Loucy (cell line): ENCODE measurements at regions not wholly inside any gene's neighbourhood (a gene's known extent, or its start where the extent isn't known, plus 50 kb on each side); places are given as distances from the start of the nearest gene placed in this dataset.

Experiments
- EZH2phosphoT487 ChIP-seq: fragments of 200-600 bp; IDR thresholded peaks from 2 replicates; pipeline ENCODE4 v1.6.1; 2018; ENCODE audit warnings: antibody characterized with exemption, mild to moderate bottlenecking, moderate library complexity, borderline replicate concordance
- TF ChIP-seq, protein P1 (sequence below): fragments of 200-600 bp; sonication (generic); conservative IDR thresholded peaks from 2 replicates; pipeline ENCODE4 v1.5.1; 2014; ENCODE audit warnings: mild to moderate bottlenecking, antibody characterized with exemption, low read length

DNA sequence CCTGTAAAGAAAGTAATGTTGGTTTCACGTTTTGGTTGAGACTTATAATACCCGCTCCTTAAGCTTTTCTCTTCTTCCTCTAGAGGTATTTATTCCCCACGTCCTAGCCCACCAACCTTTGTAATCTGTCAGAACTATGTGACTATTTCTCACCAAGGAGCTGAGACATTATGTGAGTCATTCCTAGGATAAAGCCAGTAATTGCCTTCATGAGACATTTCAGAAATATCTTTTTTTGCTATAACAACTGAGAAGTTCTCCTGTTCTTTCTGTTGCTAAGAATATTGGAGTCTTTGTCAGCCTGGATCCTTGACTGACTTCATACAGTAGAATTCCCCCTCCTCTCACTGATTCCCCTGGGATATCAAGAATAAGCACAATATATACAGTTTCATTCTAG, 1497.0 kb upstream of the TENM4 start:
- TF ChIP-seq, protein P1, sequence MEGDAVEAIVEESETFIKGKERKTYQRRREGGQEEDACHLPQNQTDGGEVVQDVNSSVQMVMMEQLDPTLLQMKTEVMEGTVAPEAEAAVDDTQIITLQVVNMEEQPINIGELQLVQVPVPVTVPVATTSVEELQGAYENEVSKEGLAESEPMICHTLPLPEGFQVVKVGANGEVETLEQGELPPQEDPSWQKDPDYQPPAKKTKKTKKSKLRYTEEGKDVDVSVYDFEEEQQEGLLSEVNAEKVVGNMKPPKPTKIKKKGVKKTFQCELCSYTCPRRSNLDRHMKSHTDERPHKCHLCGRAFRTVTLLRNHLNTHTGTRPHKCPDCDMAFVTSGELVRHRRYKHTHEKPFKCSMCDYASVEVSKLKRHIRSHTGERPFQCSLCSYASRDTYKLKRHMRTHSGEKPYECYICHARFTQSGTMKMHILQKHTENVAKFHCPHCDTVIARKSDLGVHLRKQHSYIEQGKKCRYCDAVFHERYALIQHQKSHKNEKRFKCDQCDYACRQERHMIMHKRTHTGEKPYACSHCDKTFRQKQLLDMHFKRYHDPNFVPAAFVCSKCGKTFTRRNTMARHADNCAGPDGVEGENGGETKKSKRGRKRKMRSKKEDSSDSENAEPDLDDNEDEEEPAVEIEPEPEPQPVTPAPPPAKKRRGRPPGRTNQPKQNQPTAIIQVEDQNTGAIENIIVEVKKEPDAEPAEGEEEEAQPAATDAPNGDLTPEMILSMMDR = no peak
- no peak for TF ChIP-seq EZH2phosphoT487
